ENCODE measurements at regions not wholly inside any gene's neighbourhood (a gene's known extent, or its start where the extent isn't known, plus 50 kb on each side); places are given as distances from the start of the nearest gene placed in this dataset.

DNA sequence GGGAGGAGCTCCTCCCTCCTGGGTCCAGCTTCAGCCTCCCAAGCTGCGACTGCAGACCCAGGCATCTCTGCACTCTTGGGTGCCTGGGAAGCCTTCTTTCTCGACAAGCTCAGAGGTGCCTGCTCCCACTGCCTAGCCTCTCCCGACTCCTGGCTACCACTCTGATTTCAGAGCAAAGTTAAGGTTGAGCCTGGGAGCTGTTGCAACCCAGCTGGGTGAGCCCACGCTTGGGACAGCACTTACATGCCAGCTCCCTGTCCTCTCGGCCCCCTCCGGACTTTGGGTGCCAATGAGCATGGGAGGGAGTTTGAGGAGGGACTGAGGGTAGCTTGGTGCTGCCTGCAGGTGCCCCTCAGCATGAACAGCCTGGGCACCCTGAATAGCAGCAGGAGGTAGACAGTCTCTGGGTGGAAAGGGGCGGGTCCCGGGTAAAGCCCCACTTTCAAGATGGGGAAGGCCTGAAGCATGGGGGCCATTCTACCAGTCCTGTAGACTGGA is 1383.4 kb upstream of the PCDH20 start:
- no peaks in the 10 kb centered on the region for H3K27me3 ChIP-seq (ENCODE audit: insufficient read depth, low read depth, severe bottlenecking)
- H3K4me3 ChIP-seq (ENCODE audit: low read depth, low read length) = no peak overlapping the region
- TF ChIP-seq, protein P1, sequence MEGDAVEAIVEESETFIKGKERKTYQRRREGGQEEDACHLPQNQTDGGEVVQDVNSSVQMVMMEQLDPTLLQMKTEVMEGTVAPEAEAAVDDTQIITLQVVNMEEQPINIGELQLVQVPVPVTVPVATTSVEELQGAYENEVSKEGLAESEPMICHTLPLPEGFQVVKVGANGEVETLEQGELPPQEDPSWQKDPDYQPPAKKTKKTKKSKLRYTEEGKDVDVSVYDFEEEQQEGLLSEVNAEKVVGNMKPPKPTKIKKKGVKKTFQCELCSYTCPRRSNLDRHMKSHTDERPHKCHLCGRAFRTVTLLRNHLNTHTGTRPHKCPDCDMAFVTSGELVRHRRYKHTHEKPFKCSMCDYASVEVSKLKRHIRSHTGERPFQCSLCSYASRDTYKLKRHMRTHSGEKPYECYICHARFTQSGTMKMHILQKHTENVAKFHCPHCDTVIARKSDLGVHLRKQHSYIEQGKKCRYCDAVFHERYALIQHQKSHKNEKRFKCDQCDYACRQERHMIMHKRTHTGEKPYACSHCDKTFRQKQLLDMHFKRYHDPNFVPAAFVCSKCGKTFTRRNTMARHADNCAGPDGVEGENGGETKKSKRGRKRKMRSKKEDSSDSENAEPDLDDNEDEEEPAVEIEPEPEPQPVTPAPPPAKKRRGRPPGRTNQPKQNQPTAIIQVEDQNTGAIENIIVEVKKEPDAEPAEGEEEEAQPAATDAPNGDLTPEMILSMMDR (IDR thresholded peaks at IDR 0.05; ENCODE audit: low read depth, low read length) = no peak
- no peak for DNase-seq
- no peaks in the 10 kb centered on the region for H3K9me3 ChIP-seq (ENCODE audit: severe bottlenecking)
- H3K27ac ChIP-seq = no peak overlapping the region
- no peaks in the 10 kb centered on the region for H3K36me3 ChIP-seq

DNA sequence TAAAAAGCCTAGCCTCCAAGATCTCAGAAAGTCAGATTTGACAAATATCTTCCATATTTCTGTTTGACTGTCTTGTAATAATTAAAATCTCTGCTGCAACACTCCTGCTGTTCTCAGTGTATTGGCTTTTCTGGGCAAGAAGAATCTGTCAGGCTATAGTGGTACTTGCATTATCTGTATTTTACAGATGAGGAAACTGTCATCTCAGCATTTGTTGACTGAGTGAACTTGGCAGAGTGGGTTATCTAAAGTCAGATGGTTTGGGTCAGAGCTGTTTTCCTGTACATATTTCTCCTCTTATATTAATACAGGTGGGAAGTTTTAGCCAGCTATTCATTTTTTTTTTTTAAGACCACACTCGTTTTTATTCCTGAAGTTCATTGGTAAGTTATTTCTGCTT is 1378.2 kb upstream of the PCDH20 start:
- no peaks in the 10 kb centered on the region for H3K9me3 ChIP-seq (ENCODE audit: severe bottlenecking)
- H3K27ac ChIP-seq = no peak overlapping the region
- H3K27me3 ChIP-seq (ENCODE audit: insufficient read depth, low read depth, severe bottlenecking) = no peaks in the 10 kb centered on the region
- TF ChIP-seq, protein P1 (IDR thresholded peaks at IDR 0.05; ENCODE audit: low read depth, low read length) = no peak
- DNase-seq = no peak
- H3K4me3 ChIP-seq (ENCODE audit: low read depth, low read length) = no peak overlapping the region
- H3K36me3 ChIP-seq = no peaks in the 10 kb centered on the region

DNA sequence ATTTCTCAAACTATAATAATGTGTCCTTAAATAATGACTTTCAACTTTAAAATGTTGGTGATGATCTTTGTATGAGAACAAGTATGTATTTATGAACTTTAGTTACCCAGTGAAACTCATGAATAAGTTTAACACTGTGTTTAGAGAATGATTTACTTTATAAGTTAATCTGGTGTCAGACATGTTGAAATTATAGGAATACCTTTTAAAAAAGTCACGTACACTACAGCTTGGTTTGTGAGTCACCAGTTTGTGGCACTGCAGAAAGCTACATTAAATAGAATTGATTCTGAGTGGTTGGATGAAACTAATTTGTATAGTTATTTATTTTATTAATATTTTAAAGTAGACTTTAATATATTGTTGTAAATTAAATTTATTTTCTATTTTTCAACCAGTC is 1366.2 kb upstream of the PCDH20 start:
- Histone ChIP-seq H3K9me3 (ENCODE audit: severe bottlenecking) (no peaks in the 10 kb centered on the region), H3K27ac (no peak overlapping the region), H3K27me3 (ENCODE audit: insufficient read depth, low read depth, severe bottlenecking) (no peaks in the 10 kb centered on the region), H3K36me3 (no peaks in the 10 kb centered on the region), H3K4me3 (ENCODE audit: low read depth, low read length) (no peak overlapping the region)
- TF ChIP-seq, protein P1 (IDR thresholded peaks at IDR 0.05; ENCODE audit: low read depth, low read length) = no peak
- no peak for DNase-seq

DNA sequence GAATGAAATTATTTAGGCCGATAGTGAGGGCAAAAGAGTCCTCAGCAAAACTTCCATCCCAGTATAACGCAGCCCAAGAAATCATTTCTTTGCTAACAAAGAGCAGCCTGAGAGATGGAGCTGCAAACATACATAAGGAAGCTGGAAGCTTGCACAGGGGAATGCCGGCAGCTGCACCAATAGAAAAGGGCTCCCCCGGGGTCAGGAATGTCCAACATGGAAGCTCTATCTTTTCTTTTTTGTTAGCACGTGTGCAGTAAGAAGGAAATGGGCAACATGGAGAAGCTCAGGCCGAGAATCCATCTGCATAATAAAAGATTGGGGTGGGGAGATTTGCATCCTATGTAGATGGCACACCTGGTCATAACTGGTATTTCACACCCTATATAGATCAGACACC is 1363.5 kb upstream of the PCDH20 start:
- H3K9me3 ChIP-seq (ENCODE audit: severe bottlenecking) = no peaks in the 10 kb centered on the region
- H3K4me3 ChIP-seq (ENCODE audit: low read depth, low read length) = no peak overlapping the region
- no peaks in the 10 kb centered on the region for H3K36me3 ChIP-seq
- DNase-seq = no peak
- H3K27me3 ChIP-seq (ENCODE audit: insufficient read depth, low read depth, severe bottlenecking) = no peaks in the 10 kb centered on the region
- TF ChIP-seq, protein P1 (IDR thresholded peaks at IDR 0.05; ENCODE audit: low read depth, low read length) = no peak
- no peak overlapping the region for H3K27ac ChIP-seq

DNA sequence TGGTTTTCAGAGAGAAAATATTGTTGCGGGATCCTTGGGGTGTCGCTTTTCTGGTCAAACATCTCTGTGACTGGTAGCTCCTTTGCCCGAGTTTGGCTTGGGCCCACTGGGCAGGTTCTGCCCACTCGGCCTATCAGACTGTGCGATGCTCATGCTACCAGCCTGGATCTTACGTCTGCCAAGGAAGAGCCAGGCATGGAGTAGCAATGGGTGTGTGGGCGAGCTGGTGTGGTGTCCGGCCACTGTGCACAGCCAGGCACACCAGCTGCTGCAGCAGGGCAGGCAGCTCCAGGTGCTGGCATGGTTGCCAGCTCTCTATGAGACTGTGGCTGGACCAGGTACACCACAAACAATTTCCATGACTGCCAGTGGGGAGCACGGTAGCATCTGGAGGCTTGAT is 1351.8 kb upstream of the PCDH20 start:
- Histone ChIP-seq H3K9me3 (ENCODE audit: severe bottlenecking) (no peaks in the 10 kb centered on the region), H3K4me3 (ENCODE audit: low read depth, low read length) (no peak overlapping the region), H3K27me3 (ENCODE audit: insufficient read depth, low read depth, severe bottlenecking) (no peaks in the 10 kb centered on the region), H3K36me3 (no peaks in the 10 kb centered on the region), H3K27ac (no peak overlapping the region)
- TF ChIP-seq, protein P1 (IDR thresholded peaks at IDR 0.05; ENCODE audit: low read depth, low read length) = no peak
- no peak for DNase-seq

DNA sequence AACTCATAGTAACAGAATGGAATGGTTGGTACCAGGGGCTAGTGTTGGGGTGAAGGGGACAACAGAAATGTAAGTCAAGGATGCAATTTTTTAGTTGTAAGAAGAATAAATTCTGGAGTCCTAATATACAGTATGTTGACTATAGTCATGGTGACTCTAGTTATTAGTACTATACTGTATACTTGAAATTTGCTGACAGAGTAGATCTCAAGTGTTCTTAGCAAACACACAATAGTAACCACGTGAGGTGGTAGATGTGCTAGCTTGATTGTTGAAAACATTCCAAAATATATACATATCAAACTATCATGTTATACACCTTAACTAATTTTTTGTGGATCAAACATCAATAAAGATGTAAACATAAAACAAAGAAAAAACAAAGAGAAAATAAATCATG is 1345.1 kb upstream of the PCDH20 start:
- Histone ChIP-seq H3K9me3 (ENCODE audit: severe bottlenecking) (no peaks in the 10 kb centered on the region), H3K4me3 (ENCODE audit: low read depth, low read length) (no peak overlapping the region), H3K27me3 (ENCODE audit: insufficient read depth, low read depth, severe bottlenecking) (no peaks in the 10 kb centered on the region), H3K27ac (no peak overlapping the region), H3K36me3 (no peaks in the 10 kb centered on the region)
- TF ChIP-seq, protein P1 (IDR thresholded peaks at IDR 0.05; ENCODE audit: low read depth, low read length) = no peak
- DNase-seq = no peak
